RWPE2 (cell line): ENCODE measurements at regions not wholly inside any gene's neighbourhood (a gene's known extent, or its start where the extent isn't known, plus 50 kb on each side); places are given as distances from the start of the nearest gene placed in this dataset.

ENCODE experiments used
- ATAC-seq: fragments of 200-7000 bp; cut with Tn5 transposase; 3 replicates; pipeline ENCODE4 v1.9.1; 2021; ENCODE audit warnings: low read depth
- DNase-seq: peaks from one replicate; pipeline ENCODE4 v3.0.0-alpha.2; 2020; ENCODE audit warnings: low spot score
- H3K27ac ChIP-seq: fragments of 450-650 bp; 2 replicates; pipeline ENCODE4 v1.5.1; 2017; ENCODE audit warnings: mild to moderate bottlenecking; ENCODE audit not compliant: poor library complexity, severe bottlenecking
- H3K27me3 ChIP-seq: fragments of 250-450 bp; sonication (Bioruptor Pico); 2 replicates; pipeline ENCODE4 v1.5.1; 2021; ENCODE audit warnings: mild to moderate bottlenecking, moderate library complexity; ENCODE audit not compliant: insufficient read depth, poor library complexity, severe bottlenecking
- H3K36me3 ChIP-seq: fragments of 250-450 bp; sonication (Bioruptor Pico); 2 replicates; pipeline ENCODE4 v1.5.1; 2020; ENCODE audit warnings: low read depth, mild to moderate bottlenecking, moderate library complexity
- H3K4me1 ChIP-seq: fragments of 250-450 bp; sonication (Bioruptor Pico); 2 replicates; pipeline ENCODE4 v1.5.1; 2021; ENCODE audit warnings: mild to moderate bottlenecking, moderate library complexity; ENCODE audit not compliant: insufficient read depth, poor library complexity, severe bottlenecking
- H3K4me3 ChIP-seq: fragments of 250-450 bp; sonication (Bioruptor Pico); 2 replicates; pipeline ENCODE4 v1.5.1; 2021; ENCODE audit warnings: mild to moderate bottlenecking, moderate library complexity; ENCODE audit not compliant: severe bottlenecking
- H3K9me3 ChIP-seq: fragments of 250-450 bp; sonication (Bioruptor Pico); 2 replicates; pipeline ENCODE4 v1.5.1; 2021; ENCODE audit warnings: mild to moderate bottlenecking, moderate library complexity; ENCODE audit not compliant: severe bottlenecking
- CTCF ChIP-seq: fragments of 450-650 bp; IDR thresholded peaks from one replicate; pipeline ENCODE4 v1.5.1; 2017; ENCODE audit warnings: mild to moderate bottlenecking, moderate library complexity; ENCODE audit not compliant: poor library complexity, severe bottlenecking

GRCh38 chr3:94784274-94784673, 721.4 kb downstream of the NSUN3 start:
- peaks cover 6% of the 10 kb centered on the region for H3K27me3 ChIP-seq
- no peaks in the 10 kb centered on the region for H3K9me3 ChIP-seq
- no peak overlapping the region for H3K4me3 ChIP-seq
- DNase-seq (no peak), ATAC-seq (no peak)
- H3K27ac ChIP-seq = no peak overlapping the region
- no peak for TF ChIP-seq CTCF
- H3K4me1 ChIP-seq = no peaks in the 10 kb centered on the region
- H3K36me3 ChIP-seq = no peaks in the 10 kb centered on the region

GRCh38 chr3:94787066-94787465, 724.2 kb downstream of the NSUN3 start:
- Histone ChIP-seq H3K27me3 (peaks cover 3% of the 10 kb centered on the region), H3K4me3 (no peak overlapping the region), H3K27ac (no peak overlapping the region), H3K36me3 (no peaks in the 10 kb centered on the region), H3K4me1 (no peaks in the 10 kb centered on the region), H3K9me3 (no peaks in the 10 kb centered on the region)
- TF ChIP-seq CTCF = no peak
- ATAC-seq = no peak
- no peak for DNase-seq

GRCh38 chr3:94787734-94788270, 724.9 kb downstream of the NSUN3 start:
- peaks cover 3% of the 10 kb centered on the region for H3K27me3 ChIP-seq
- H3K9me3 ChIP-seq = no peaks in the 10 kb centered on the region
- H3K4me1 ChIP-seq = no peaks in the 10 kb centered on the region
- TF ChIP-seq CTCF = no peak
- no peaks in the 10 kb centered on the region for H3K36me3 ChIP-seq
- no peak overlapping the region for H3K4me3 ChIP-seq
- DNase-seq (no peak), ATAC-seq (no peak)
- H3K27ac ChIP-seq = no peak overlapping the region

- DNase-seq (no peak), ATAC-seq (no peak)
- H3K4me3 ChIP-seq = no peak overlapping the region
- H3K36me3 ChIP-seq = no peaks in the 10 kb centered on the region
- H3K4me1 ChIP-seq = no peaks in the 10 kb centered on the region
- no peak overlapping the region for H3K27ac ChIP-seq
- no peaks in the 10 kb centered on the region for H3K27me3 ChIP-seq
- TF ChIP-seq CTCF = no peak
- no peaks in the 10 kb centered on the region for H3K9me3 ChIP-seq
These were observed 731.7 kb downstream of the NSUN3 start for GRCh38 chr3:94794563-94794962.

- DNase-seq (no peak), ATAC-seq (no peak)
- no peaks in the 10 kb centered on the region for H3K9me3 ChIP-seq
- H3K4me3 ChIP-seq = no peak overlapping the region
- H3K4me1 ChIP-seq = no peaks in the 10 kb centered on the region
- TF ChIP-seq CTCF = no peak
- H3K27me3 ChIP-seq = no peaks in the 10 kb centered on the region
- no peak overlapping the region for H3K27ac ChIP-seq
- no peaks in the 10 kb centered on the region for H3K36me3 ChIP-seq
These were observed 736.7 kb downstream of the NSUN3 start for GRCh38 chr3:94799420-94800060.
